Body of pancreas (tissue), 4 donors: ENCODE measurements at regions not wholly inside any gene's neighbourhood (a gene's known extent, or its start where the extent isn't known, plus 50 kb on each side); places are given as distances from the start of the nearest gene placed in this dataset.

ENCODE experiments used
- POLR2A ChIP-seq, 3 donors: fragments of 450-650 bp; IDR thresholded peaks; one replicate each; pipeline ENCODE4 v1.6.1; 2016; ENCODE audit warnings: antibody characterized with exemption in 3 of 3, mild to moderate bottlenecking in 2 of 3
- TF ChIP-seq, protein P1 (sequence below), 7 experiments: fragments of 450-650 bp in 4 of 7; fragments of 200-600 bp in 3 of 7; sonication (generic) in 3 of 7; IDR thresholded peaks; one replicate each; pipeline ENCODE4 v1.5.1; 2016 to 2019; ENCODE audit warnings: antibody characterized with exemption in 7 of 7

DNA sequence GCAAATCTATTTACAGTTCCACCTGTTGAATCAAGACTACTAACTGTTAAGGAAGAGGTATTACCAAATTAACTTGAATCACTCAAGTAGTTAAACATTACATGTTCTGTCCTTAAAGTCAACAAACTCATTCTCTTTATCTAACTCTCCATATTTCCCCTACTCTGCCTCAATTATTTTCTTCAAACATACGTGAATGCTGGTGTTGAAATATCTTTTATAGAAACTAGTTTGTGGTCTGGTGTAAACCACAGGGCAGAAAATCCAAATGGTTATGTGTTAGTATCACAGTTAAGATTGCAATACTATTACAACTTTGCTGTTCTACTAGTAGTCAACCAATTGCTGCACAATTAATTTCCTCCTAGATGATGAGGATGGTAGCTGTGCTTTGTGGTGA lies 603.5 kb downstream of the KCTD16 start:
- TF ChIP-seq, protein P1, sequence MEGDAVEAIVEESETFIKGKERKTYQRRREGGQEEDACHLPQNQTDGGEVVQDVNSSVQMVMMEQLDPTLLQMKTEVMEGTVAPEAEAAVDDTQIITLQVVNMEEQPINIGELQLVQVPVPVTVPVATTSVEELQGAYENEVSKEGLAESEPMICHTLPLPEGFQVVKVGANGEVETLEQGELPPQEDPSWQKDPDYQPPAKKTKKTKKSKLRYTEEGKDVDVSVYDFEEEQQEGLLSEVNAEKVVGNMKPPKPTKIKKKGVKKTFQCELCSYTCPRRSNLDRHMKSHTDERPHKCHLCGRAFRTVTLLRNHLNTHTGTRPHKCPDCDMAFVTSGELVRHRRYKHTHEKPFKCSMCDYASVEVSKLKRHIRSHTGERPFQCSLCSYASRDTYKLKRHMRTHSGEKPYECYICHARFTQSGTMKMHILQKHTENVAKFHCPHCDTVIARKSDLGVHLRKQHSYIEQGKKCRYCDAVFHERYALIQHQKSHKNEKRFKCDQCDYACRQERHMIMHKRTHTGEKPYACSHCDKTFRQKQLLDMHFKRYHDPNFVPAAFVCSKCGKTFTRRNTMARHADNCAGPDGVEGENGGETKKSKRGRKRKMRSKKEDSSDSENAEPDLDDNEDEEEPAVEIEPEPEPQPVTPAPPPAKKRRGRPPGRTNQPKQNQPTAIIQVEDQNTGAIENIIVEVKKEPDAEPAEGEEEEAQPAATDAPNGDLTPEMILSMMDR (IDR thresholded peaks at IDR 0.05): no peak
- TF ChIP-seq POLR2A (IDR thresholded peaks at IDR 0.05): no peak
